AG09319 (cell line): ENCODE measurements at regions not wholly inside any gene's neighbourhood (a gene's known extent, or its start where the extent isn't known, plus 50 kb on each side); places are given as distances from the start of the nearest gene placed in this dataset.
"Not testable (repeated sequence)": the region's sequence is repeated elsewhere in the genome, so short reads cannot be mapped to it uniquely, and the experiment has no call there.

Experiments
- DNase-seq: peaks from one replicate; pipeline ENCODE4 v3.0.0-alpha.2; 2010; ENCODE audit warnings: low read depth; ENCODE audit errors: extremely low read depth
- CTCF ChIP-seq: IDR thresholded peaks from 2 replicates; pipeline ENCODE4 v1.5.1; 2011; ENCODE audit warnings: low read depth, mild to moderate bottlenecking, inconsistent platforms, low read length, moderate library complexity

- TF ChIP-seq CTCF: no peak
- DNase-seq: no peak
These were observed 94.5 kb upstream of the FGF3 start for GRCh38 chr11:69913591-69914285.

DNA sequence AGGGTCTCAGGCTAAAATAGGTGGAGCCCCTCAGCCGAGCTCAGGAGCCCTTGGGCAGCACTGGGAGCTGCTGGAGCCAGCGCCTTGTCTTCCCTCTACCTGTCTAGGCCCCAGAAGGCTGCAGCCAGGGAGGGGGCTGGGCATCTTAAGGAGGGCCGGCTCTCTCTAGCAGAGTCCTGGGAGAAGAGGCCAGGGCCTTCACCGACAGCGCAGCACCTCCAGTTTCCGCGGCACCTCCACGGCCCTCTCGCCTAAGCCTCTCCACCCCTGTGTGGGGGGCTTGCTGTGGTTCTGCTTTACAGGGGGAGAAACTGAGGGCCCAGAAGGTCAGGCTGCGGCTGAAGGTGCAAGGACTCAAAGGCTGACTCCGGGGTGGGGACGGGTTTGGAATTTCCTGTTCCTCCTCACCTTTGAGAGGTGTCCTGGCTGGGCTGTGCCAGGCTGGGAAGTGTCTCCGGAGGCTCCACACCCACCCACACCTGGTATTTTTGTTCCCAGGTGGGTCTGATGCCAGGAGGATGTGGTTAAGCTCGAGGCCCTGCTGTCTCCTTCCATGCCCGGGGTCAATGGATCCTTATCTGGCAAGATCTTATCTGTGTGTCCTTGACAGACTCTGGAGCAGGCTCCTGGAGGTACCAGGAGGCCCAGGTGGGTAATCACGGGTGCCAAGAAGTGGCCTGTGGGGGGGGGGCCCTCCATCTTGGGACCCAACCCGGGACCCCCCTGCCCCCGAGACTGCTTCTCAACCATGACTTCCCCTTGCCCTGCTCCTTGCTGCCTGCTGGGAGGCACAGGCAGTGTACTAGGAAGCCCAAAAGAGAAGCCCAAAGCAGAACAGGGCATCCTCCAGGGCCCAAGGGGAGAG lies 95.3 kb upstream of the FGF3 start:
- DNase-seq: no peak
- no peak for TF ChIP-seq CTCF

GRCh38 chr11:69915151-69915500 lies 95.9 kb upstream of the FGF3 start:
- DNase-seq: no peak
- TF ChIP-seq CTCF: no peak

GRCh38 chr11:69915501-69916250 lies 96.5 kb upstream of the FGF3 start:
- peak; percentile 30 for DNase-seq
- peak; percentile 84 for TF ChIP-seq CTCF

DNA sequence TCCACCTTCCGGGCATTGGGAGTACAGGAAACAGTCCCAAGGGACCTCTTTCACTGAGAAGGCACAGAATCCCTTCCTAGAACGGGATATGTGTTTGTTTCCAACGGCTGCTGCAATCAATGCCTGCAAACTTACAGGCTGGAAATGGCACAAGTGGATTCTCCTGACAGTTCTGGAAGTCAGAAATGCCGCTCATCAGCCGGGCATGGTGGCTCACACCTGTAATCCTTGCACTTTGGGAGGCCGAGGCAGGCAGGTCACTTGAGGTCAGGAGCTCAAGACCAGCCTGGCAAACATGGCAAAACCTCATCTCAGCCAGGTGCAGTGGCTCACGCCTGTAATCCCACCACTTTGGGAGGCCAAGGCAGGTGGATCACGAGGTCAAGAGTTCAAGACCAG lies 97.0 kb upstream of the FGF3 start:
- DNase-seq: not testable (repeated sequence)

- TF ChIP-seq CTCF: no peak
- DNase-seq: no peak
These were observed 97.7 kb upstream of the FGF3 start for GRCh38 chr11:69916806-69917387.

GRCh38 chr11:69917529-69917928 lies 98.3 kb upstream of the FGF3 start:
- TF ChIP-seq CTCF: no peak
- DNase-seq: no peak
